IMR-90 (cell line): ENCODE measurements at regions not wholly inside any gene's neighbourhood (a gene's known extent, or its start where the extent isn't known, plus 50 kb on each side); places are given as distances from the start of the nearest gene placed in this dataset.

ENCODE experiments used
- ATAC-seq: fragments of 200-7000 bp; cut with Tn5 transposase; 2 replicates; pipeline ENCODE4 v1.9.1; 2020; ENCODE audit warnings: low read depth, mild to moderate bottlenecking, moderate library complexity
- BruUV-seq: library from RNA; stranded (reverse); fragments of 400-500 nt; replicated peaks from 2 replicates; lab custom pipeline; 2021; lab: Mats Ljungman, UMichigan
- CTCF ChIA-PET: fragments of 300-600 bp; formaldehyde crosslinking; extraction: SDS; loops from one replicate; lab custom pipeline; 2021; ENCODE audit warnings: antibody characterized with exemption; lab: Yijun Ruan, JAX
- POLR2A ChIA-PET: fragments of 300-600 bp; sonication (Branson Sonifier 250); formaldehyde crosslinking; loops from one replicate; lab custom pipeline; 2022; ENCODE audit warnings: antibody characterized with exemption; ENCODE audit not compliant: unreplicated experiment; lab: Charles Lee
- DNase-seq: peaks from one replicate; pipeline ENCODE4 v3.0.0; 2013
- H2AFZ ChIP-seq: replicated peaks from 2 replicates; pipeline ENCODE3; 2013; ENCODE audit warnings: low read length, mild to moderate bottlenecking; ENCODE audit not compliant: poor library complexity
- H2AK5ac ChIP-seq: 2 replicates; pipeline ENCODE4 v1.6.1; 2013; ENCODE audit warnings: low read depth, low read length, inconsistent platforms
- H2AK9ac ChIP-seq: replicated peaks from 2 replicates; pipeline ENCODE3; 2013; ENCODE audit warnings: mild to moderate bottlenecking, low read depth, low read length, moderate library complexity; ENCODE audit not compliant: poor library complexity
- H2BK120ac ChIP-seq: 2 replicates; pipeline ENCODE4 v1.6.1; 2013; ENCODE audit warnings: low read depth, low read length, inconsistent platforms
- H2BK15ac ChIP-seq: 3 replicates; pipeline ENCODE4 v1.6.1; 2013; ENCODE audit warnings: low read depth, low read length, inconsistent platforms
- H2BK20ac ChIP-seq: 2 replicates; pipeline ENCODE4 v1.6.1; 2013; ENCODE audit warnings: low read depth, mild to moderate bottlenecking, inconsistent platforms, low read length, moderate library complexity
- H2BK5ac ChIP-seq: 2 replicates; pipeline ENCODE4 v1.6.1; 2013; ENCODE audit warnings: mild to moderate bottlenecking, low read depth, low read length, inconsistent platforms; ENCODE audit not compliant: poor library complexity, severe bottlenecking
- H3K14ac ChIP-seq: replicated peaks from 2 replicates; pipeline ENCODE4 v1.6.1; 2013; ENCODE audit warnings: low read depth, low read length, inconsistent platforms
- H3K18ac ChIP-seq: 2 replicates; pipeline ENCODE4 v1.6.1; 2013; ENCODE audit warnings: low read depth, low read length, control low read depth
- H3K23ac ChIP-seq: 2 replicates; pipeline ENCODE4 v1.6.1; 2013; ENCODE audit warnings: low read depth, low read length, inconsistent platforms
- H3K27ac ChIP-seq: 2 replicates; pipeline ENCODE4 v1.5.1; 2013; ENCODE audit warnings: mild to moderate bottlenecking, control low read depth, low read length; ENCODE audit not compliant: insufficient read depth
- H3K27me3 ChIP-seq: 2 replicates; pipeline ENCODE4 v1.6.1; 2013; ENCODE audit warnings: low read length; ENCODE audit not compliant: control insufficient read depth, insufficient read depth
- H3K36me3 ChIP-seq: 2 replicates; pipeline ENCODE4 v1.6.1; 2013; ENCODE audit warnings: low read length, mixed read lengths; ENCODE audit not compliant: control insufficient read depth, insufficient read depth
- H3K4ac ChIP-seq: 2 replicates; pipeline ENCODE4 v1.6.1; 2013; ENCODE audit warnings: low read depth, low read length, inconsistent platforms
- H3K4me1 ChIP-seq: 2 replicates; pipeline ENCODE4 v1.6.1; 2013; ENCODE audit warnings: low read length, mixed read lengths; ENCODE audit not compliant: control insufficient read depth, insufficient read depth
- H3K4me2 ChIP-seq: 2 replicates; pipeline ENCODE4 v1.6.1; 2013; ENCODE audit warnings: low read depth, mild to moderate bottlenecking, control low read depth, low read length, moderate library complexity
- H3K4me3 ChIP-seq: 2 replicates; pipeline ENCODE4 v1.5.1; 2013; ENCODE audit warnings: low read depth, mild to moderate bottlenecking, control low read depth, low read length, moderate library complexity; ENCODE audit not compliant: insufficient read depth
- H3K56ac ChIP-seq: 2 replicates; pipeline ENCODE4 v1.6.1; 2013; ENCODE audit warnings: low read length, inconsistent platforms; ENCODE audit not compliant: insufficient read depth; ENCODE audit errors: extremely low read depth
- H3K79me1 ChIP-seq, 2 experiments: 2 replicates each; pipeline ENCODE4 v1.6.1; 2013; ENCODE audit warnings: low read length in 2 of 2, inconsistent platforms in 1 of 2, low read depth in 1 of 2
- H3K9ac ChIP-seq: 2 replicates; pipeline ENCODE4 v1.6.1; 2013; ENCODE audit warnings: low read depth, low read length, control low read depth
- H3K9me1 ChIP-seq: 2 replicates; pipeline ENCODE4 v1.6.1; 2013; ENCODE audit warnings: low read length, inconsistent platforms; ENCODE audit not compliant: insufficient read depth
- H3K9me3 ChIP-seq: 2 replicates; pipeline ENCODE4 v1.6.1; 2013; ENCODE audit warnings: low read length; ENCODE audit not compliant: control insufficient read depth, insufficient read depth
- H4K20me1 ChIP-seq: 2 replicates; pipeline ENCODE4 v1.6.1; 2013; ENCODE audit warnings: low read length, inconsistent platforms; ENCODE audit not compliant: insufficient read depth
- H4K5ac ChIP-seq: 2 replicates; pipeline ENCODE4 v1.6.1; 2013; ENCODE audit warnings: mild to moderate bottlenecking, low read depth, low read length, control low read depth
- H4K8ac ChIP-seq, 2 experiments: 2 replicates each; pipeline ENCODE4 v1.6.1; 2013; ENCODE audit warnings: low read depth in 2 of 2, low read length in 2 of 2, control low read depth in 1 of 2, inconsistent platforms in 1 of 2
- H4K91ac ChIP-seq: 2 replicates; pipeline ENCODE4 v1.6.1; 2013; ENCODE audit warnings: low read depth, low read length, inconsistent platforms; ENCODE audit not compliant: insufficient read depth
- CHD1 ChIP-seq: IDR thresholded peaks from 2 replicates; pipeline ENCODE4 v1.6.1; 2012; ENCODE audit warnings: low read depth, low read length, improper control_type of control experiment
- POLR2A ChIP-seq: IDR thresholded peaks from 2 replicates; pipeline ENCODE4 v1.6.1; 2012; ENCODE audit warnings: mild to moderate bottlenecking, low read depth, low read length
- RCOR1 ChIP-seq: IDR thresholded peaks from 2 replicates; pipeline ENCODE4 v1.6.1; 2012; ENCODE audit warnings: mild to moderate bottlenecking, low read length, improper control_type of control experiment; ENCODE audit not compliant: insufficient replicate concordance
- RFX5 ChIP-seq: IDR thresholded peaks from 2 replicates; pipeline ENCODE4 v1.8.0; 2012; ENCODE audit warnings: low read depth, mild to moderate bottlenecking, low read length, moderate library complexity
- WGBS, 2 experiments: methylation state at CpG; one replicate each; pipeline versions ENCODE4 v1.1.5 to v1.1.7; 2013; ENCODE audit warnings: missing lambda C conversion rate in 2 of 2; ENCODE audit not compliant: insufficient read length in 1 of 2; ENCODE audit errors: extremely low coverage in 2 of 2; 5-methylcytosine and 5-hydroxymethylcytosine counted together
- dilution Hi-C: fragments of 300-500 bp; cut with HindIII; formaldehyde crosslinking; loops from one replicate; pipeline ENCODE4 v1.14.3; 2018; ENCODE audit warnings: low sequenced_read_pairs; ENCODE audit not compliant: unreplicated experiment
- in situ Hi-C: fragments of 300-500 bp; cut with MboI; formaldehyde crosslinking; loops from 3 replicates; pipeline ENCODE4 v1.14.3; 2019; ENCODE audit warnings: low sequenced_read_pairs, inconsistent platforms, mixed read lengths
- intact Hi-C: fragments of 100-400 bp; cut with micrococcal nuclease; formaldehyde crosslinking; loops from 2 replicates; pipeline ENCODE4 v1.10.0; 2022
- TF ChIP-seq, protein P1 (sequence below): fragments of 150-350 bp; IDR thresholded peaks from 2 replicates; pipeline ENCODE4 v1.6.1; 2017; ENCODE audit warnings: mild to moderate bottlenecking, antibody characterized with exemption, low read length, low read depth
- TF ChIP-seq, protein P2 (sequence below): conservative IDR thresholded peaks from 2 replicates; pipeline ENCODE4 v1.5.1; 2012; ENCODE audit warnings: mild to moderate bottlenecking, low read depth, low read length, improper control_type of control experiment

DNA sequence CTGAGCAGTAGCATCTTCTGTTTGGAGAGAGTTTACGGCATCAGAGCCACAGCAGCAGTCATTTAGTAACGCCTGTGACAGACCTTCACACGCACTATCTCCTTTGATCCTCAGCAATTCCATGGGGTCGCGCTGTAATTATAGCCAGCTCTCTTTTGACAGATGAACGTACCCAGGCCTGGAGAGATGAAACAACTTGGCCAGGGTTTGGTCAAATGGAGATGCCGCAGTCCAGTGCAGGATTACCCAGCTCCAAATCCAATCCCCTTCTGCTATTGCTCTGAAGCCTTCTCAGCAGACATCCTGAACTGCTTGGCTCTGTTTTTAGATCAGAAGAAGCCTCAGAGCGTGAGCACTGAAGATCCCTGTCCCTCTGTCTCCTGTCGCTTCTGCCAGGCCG is 83.9 kb downstream of the SOX9 start:
- no peak overlapping the region for H2BK15ac ChIP-seq
- no peak overlapping the region for H3K9ac ChIP-seq
- H4K8ac ChIP-seq = no peak overlapping the region
- no peak overlapping the region for H3K23ac ChIP-seq
- H3K4me3 ChIP-seq = no peak overlapping the region
- no peak overlapping the region for H2AK9ac ChIP-seq
- no peaks in the 10 kb centered on the region for H3K79me1 ChIP-seq
- H3K14ac ChIP-seq = no peak overlapping the region
- no peak overlapping the region for H3K27ac ChIP-seq
- H3K4me2 ChIP-seq = no peak overlapping the region
- H4K20me1 ChIP-seq = no peaks in the 10 kb centered on the region
- no peak overlapping the region for H2AFZ ChIP-seq
- in situ Hi-C loops (no loop called here), dilution Hi-C loops (no loop called here), intact Hi-C loops (no loop called here)
- H3K4ac ChIP-seq = no peak overlapping the region
- no peak overlapping the region for H4K91ac ChIP-seq
- no peak for ATAC-seq
- H3K9me1 ChIP-seq = no peaks in the 10 kb centered on the region
- no CpG with 5 or more reads among the region's 10 CpGs for WGBS, 2 experiments
- no peak overlapping the region for H4K5ac ChIP-seq
- no peaks in the 10 kb centered on the region for H3K4me1 ChIP-seq
- DNase-seq = no peak
- no peaks in the 10 kb centered on the region for H3K36me3 ChIP-seq
- POLR2A ChIA-PET = no interaction called here
- H3K18ac ChIP-seq = no peak overlapping the region
- TF ChIP-seq CHD1 (no peak), POLR2A (no peak), RFX5 (no peak), RCOR1 (no peak)
- TF ChIP-seq, protein P1, sequence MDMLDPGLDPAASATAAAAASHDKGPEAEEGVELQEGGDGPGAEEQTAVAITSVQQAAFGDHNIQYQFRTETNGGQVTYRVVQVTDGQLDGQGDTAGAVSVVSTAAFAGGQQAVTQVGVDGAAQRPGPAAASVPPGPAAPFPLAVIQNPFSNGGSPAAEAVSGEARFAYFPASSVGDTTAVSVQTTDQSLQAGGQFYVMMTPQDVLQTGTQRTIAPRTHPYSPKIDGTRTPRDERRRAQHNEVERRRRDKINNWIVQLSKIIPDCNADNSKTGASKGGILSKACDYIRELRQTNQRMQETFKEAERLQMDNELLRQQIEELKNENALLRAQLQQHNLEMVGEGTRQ = no peak
- TF ChIP-seq, protein P2, sequence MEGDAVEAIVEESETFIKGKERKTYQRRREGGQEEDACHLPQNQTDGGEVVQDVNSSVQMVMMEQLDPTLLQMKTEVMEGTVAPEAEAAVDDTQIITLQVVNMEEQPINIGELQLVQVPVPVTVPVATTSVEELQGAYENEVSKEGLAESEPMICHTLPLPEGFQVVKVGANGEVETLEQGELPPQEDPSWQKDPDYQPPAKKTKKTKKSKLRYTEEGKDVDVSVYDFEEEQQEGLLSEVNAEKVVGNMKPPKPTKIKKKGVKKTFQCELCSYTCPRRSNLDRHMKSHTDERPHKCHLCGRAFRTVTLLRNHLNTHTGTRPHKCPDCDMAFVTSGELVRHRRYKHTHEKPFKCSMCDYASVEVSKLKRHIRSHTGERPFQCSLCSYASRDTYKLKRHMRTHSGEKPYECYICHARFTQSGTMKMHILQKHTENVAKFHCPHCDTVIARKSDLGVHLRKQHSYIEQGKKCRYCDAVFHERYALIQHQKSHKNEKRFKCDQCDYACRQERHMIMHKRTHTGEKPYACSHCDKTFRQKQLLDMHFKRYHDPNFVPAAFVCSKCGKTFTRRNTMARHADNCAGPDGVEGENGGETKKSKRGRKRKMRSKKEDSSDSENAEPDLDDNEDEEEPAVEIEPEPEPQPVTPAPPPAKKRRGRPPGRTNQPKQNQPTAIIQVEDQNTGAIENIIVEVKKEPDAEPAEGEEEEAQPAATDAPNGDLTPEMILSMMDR = no peak
- H2AK5ac ChIP-seq = no peak overlapping the region
- no TSS peak for BruUV-seq
- CTCF ChIA-PET = no interaction called here
- H2BK5ac ChIP-seq = no peak overlapping the region
- peaks cover 33% of the 10 kb centered on the region for H3K27me3 ChIP-seq
- H2BK120ac ChIP-seq = no peak overlapping the region
- no peaks in the 10 kb centered on the region for H3K9me3 ChIP-seq
- no peak overlapping the region for H3K56ac ChIP-seq
- no peak overlapping the region for H2BK20ac ChIP-seq
